HG03108 (cell line): ENCODE measurements at regions not wholly inside any gene's neighbourhood (a gene's known extent, or its start where the extent isn't known, plus 50 kb on each side); places are given as distances from the start of the nearest gene placed in this dataset.

Experiments
- ATAC-seq: cut with Tn5 transposase; IDR thresholded peaks from one replicate; pipeline ENCODE4 v1.9.1; 2021; ENCODE audit warnings: moderate library complexity; ENCODE audit not compliant: unreplicated experiment

DNA sequence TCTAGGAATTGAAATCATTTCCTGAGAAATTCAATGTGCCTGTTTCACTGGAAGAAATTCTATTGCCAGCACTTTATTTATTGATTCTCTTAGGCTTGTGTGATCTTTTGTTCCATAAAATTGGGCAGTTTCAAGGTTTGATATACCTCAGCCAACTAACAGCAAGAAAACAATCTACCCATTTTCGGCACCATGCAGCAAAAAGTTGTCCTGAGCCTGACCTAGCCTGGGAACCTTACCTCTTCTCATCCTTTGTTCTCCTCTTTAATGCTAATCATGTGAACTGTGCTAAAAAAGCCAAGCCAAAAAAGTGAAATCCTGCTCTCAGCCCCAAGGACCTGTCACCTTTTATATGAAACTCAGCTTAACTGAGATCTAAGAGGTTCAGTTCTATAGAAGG, 477.3 kb downstream of the SUCLA2 start:
- ATAC-seq = no peak

DNA sequence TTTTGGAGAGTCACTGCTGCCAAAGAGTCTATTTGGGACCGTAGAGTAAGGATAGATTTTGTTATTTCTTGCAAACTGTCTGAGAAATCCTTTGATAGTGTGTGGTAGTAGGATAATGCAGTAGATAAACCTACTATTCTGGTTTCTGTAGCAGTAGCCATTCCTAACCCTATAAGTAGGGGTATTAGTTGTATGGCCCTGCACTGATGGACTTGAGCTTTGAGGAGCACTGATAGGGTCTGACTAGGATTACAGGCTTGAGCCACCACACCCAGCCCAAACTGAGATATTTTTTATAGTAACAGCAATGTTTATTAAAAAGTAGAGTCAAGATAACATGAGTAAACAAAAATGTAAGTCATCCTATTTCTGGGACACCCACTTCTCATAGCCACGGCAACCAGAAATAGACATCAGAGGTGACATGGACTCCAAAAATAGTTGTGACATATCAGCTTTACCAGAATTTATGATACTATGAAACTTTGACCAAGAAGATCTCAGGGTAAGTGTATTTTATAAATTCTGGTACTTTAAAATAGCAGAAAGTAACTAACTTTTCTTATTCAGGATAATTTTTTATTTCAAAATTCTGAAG, 479.1 kb downstream of the SUCLA2 start:
- no peak for ATAC-seq

DNA sequence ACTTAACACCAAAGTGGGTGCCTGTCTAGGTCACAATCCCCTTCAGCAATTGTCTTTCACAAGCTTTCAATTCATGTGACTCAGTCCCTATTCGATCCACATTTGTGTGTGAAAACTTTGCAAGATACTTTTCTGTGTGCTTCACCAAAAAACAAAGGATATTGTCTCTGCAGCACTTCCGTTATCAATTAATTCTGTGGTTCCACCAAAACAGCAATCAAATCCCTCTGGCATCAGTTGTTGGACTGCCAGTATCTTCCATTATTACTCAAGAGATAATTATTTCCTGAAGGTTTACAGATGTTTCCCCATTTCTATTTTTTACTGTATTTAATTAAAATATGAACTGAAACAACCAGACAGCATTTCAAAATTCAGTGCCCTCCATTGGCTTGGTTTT, 481.4 kb downstream of the SUCLA2 start:
- no peak for ATAC-seq

DNA sequence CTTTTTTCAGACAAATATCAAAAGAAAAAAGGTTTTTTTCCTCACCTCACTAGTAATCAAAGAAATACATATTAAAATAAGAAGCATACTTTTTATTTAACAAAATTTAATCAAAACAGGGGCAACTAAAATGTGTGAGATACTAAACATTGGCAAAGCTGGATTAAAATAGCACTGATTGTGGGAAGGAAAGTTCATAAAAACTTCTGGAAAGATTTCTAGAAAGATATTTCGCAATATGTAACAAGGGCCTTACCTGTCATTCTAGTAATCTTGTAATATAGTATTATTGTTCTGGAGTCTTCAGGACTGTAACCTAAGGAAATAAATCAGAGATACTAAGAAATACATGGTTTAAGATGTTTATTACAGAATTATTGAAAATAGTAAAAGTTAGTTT, 482.5 kb downstream of the SUCLA2 start:
- ATAC-seq = no peak

DNA sequence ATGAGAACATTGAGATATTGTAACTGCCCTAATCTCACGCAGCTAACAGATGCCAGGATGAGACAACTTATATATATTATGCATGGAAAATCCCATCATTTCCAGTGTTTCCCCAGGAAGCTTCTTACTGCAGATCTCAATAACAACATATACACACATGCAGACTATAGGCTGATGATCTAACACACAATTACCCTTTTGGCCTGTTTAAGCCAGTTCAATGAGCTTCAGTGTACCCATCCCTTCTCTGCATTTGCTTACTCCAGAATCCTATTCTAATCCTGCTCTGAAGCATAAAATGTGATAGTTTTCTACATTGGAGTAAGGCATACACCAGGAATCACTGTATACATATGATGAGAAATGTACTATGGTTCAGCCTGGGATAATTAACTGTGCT, 489.4 kb downstream of the SUCLA2 start:
- ATAC-seq = no peak

DNA sequence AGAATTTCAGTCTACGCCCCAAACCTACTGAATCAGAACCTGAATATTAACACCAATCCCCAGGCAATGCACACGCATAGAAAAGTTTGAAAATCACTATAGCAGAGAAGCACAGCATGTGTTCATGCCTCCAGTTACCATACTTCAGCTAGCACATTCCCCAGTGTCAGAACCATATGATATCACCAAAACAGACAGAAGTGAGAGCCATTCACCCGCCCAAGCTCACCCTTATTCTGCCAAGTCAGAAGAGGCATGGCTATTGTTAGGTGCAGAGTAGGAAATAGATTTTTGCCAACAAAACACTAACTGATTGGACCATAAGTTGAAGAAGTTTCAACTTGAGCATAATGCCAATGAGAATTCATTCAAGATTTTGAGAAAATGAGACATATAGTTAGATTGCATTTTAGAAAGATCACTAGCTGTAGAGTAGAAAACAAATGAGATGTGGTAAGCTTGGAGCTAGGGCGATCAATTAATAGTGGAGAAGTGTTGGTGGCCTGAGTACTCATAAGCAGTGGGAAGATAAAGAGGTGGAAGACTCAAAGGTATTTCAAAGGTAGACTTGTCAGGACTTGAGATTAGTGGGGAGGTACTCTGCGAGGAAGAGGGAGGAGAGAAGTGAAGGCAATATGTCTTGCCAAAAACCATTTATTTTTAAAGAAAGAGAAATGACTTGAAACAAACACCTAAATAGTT, 492.4 kb downstream of the SUCLA2 start:
- ATAC-seq = no peak

DNA sequence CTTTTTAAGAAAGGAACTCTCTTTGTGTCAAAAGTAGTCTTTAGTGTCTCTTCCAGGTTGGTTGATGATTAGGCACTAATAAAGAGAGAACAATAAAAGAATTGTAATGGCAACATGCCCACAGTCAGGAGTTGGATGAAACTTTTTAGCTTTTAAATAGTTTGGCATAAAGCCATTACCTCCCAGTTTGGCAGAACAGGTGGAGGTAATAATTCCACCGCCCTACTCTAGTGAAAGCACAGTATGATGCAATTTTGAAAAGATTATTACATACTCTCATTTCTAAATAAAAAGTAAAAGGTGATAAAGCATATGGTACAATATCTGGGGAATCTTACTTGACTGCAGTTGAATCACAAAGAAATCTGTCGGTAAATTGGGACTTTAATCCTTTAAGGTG, 497.6 kb downstream of the SUCLA2 start:
- no peak for ATAC-seq

DNA sequence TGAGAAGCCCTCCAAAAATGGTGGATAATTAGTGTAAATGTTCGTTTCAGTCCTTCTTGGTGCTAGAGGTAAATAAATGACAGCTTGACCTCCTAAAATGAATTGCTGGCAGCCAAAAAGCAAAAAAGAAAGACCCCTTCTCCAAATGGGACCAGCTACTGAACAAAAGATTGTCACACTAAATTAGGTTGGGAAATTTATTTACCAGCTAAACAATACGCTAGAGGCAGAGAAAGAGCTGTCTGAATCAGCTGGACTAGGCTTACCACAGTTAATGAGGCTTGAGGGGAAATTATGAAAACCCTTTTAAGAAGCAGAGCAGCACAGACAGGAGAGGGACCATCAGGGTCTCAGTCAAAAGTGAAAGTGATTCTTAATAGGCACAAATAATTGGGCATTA, 498.9 kb downstream of the SUCLA2 start:
- no peak for ATAC-seq

DNA sequence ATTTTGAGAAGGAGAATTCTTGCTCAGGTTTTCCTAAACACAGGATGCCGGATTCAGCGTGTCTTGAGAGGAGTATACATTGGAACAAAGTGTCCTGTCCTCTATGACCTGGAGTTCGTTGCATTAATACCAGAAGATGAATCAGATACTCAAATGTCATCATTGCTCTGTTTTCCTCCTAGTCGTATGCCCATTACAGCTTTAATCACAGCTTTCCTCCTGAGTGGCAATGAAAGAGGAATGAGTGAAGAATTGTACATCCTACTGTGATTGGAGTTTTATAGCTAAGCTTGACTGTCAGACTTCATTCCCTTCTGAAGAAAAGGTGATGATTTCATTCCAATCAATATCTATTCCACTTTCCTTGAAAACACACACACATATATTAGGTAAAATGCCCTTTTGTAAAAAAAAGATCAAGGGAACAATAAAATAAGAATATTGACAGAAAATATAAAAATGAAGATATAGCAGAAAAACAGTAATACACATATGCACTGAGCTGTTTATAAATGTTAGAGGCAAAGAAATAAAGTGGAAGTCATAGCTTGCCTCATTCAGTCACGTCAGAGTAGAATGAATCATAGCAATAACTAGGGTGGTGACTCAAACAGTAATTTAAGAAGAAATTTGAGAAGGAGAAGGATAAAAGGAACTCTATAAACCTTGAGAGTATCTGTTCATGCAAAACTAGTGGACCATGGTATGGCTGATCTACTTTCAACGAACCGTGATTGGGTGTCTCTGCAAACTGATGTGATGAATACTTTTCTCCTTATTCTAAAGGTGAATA, 501.5 kb downstream of the SUCLA2 start:
- ATAC-seq = no peak

DNA sequence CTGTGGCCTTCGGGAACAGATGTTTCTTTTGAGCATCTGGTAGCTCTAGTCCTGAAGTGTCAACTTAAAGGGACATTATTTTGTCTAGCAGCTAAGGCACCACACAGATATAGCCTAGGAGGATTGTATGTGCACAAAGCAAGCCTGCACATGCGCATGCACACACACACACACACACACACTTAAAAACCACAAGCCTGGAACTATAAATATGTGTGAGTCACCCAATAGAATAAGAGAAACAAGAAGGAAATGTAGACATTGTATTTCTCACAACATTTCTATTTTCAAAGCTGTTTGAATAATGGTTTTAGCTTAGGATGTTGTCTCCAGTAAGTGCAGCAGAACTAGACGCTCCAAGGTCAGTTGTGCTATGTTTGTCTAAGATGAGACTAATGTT, 516.5 kb downstream of the SUCLA2 start:
- no peak for ATAC-seq

DNA sequence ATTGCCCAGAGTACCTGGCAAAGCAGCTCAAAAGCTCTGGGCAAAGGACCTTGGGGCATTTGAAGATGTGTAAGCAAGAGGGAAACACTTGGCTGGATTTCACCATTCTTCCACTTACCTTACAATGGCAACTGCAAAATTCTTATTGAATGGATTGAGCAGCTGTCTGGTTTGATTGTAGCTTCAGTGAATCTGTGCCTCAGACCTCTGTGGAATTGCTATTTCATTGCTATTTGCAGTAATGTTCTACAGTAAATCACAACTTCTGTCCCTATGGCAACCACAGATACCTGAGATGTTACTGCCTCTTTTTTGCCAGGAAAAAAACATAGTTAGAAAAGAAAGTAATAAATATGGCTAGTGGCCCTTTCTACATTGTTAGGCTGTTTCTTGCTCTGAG, 519.5 kb downstream of the SUCLA2 start:
- ATAC-seq = no peak

DNA sequence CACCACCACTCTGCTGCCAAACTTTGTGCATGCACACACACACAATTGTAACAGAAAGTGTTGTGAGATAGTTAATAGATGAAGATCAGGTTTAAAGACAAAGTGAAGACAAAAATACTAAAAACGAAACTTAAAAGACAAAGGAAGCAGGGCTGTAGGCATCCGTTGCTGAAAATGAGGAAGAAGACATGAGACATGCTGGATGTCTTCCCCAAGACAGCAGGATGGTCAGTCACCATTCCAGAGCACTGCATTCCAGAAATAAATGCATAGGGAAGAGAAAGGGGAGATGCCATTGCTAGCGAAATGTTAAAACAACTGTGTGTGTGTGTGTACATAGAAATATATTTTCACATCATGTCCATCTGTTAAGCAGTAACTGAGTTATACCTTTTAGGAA, 520.1 kb downstream of the SUCLA2 start:
- no peak for ATAC-seq

DNA sequence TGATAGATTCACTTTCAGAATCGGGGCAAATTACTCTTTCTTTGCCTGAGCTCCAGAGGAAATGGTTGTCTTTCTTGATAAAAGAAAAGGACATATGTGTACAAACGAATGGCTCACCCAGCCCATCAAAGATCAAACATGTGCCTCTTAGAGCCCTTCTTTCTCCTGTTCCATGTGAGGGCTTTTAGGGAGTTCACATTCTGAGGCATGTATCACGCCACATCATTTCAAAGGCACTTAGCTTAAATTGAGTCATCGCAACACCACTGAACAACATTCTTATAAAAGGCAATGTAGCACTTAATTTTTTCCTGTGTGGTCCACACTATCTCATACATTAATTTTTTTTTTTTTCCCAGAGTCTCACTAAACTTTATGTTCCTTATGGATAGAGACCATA, 521.0 kb downstream of the SUCLA2 start:
- ATAC-seq = no peak

DNA sequence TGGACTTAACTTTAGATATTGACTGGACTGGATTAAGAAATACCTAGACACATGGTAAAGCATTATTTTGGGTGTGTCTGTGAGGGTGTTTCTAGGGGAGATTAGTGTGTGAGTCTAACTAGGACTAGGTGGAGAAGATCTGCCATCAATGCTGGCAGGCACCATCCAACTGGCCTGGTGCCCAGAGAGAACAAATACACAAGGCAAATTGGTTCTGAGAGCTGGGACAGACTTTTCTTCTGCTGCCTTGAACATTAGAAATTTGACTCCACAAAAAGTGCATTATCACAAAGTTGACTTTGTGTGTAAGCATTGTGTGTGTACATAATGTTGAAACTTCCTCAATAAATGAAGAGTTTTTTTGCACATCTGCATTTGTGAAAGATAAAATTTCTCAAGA, 522.1 kb downstream of the SUCLA2 start:
- ATAC-seq = no peak

DNA sequence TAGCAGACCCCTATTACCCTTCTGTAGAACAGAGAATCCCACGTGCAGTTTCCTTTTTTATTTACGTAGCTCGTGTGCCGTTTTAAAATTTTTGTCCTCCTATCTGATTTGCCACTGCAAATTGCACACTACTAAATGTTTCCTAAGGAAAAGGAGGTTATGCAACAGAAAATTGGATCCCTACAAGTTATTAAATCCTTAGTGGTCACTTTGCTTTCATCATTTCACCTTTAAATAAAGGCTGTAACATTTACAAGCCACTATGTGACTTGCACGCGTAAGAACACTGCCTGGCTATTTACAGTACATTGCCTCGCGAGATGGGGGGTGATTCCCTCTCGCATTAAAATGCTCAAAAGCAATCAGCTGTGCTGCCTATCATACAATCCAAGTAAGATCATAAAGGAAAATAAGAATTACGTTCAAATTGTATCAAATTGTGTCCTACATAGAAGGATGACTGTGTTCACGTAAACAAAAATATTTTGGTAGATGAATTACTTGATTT, 525.6 kb downstream of the SUCLA2 start:
- no peak for ATAC-seq

DNA sequence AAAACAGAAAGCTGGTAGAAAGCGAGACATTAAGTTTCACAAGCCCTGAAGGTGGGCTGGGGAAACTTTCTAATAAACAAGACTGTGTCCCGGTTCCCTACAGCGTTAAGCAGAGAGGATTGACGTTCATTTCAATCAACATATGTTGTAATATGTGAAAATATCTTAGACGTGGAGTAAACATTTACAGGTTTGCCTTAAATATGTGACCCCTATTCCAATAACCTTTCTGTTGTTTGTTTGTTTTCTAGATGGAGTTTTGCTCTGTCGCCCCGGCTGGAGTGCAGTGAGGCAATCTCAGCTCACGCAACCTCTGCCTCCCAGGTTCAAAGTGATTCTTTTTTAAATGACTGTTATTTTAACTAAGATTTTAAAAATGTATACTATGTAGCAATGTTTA, 526.2 kb downstream of the SUCLA2 start:
- ATAC-seq = no peak

DNA sequence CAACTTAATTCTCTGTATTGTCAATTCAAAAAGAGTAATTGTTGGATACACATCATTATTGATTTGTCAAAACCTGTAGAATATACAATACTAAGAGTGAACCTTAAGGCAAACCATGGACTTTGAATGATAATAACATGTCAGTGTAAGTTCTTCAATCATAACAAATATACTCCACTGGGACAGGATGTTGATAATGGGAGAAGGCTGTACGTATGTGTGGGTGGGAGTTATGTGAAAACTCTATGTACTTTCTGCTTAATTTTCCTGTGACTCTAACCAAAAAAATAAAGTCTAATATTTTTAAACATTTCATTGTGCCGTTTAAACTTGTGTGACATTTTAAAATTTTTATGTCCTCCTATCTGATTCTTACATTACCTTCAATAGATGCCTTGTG, 526.7 kb downstream of the SUCLA2 start:
- ATAC-seq = no peak

DNA sequence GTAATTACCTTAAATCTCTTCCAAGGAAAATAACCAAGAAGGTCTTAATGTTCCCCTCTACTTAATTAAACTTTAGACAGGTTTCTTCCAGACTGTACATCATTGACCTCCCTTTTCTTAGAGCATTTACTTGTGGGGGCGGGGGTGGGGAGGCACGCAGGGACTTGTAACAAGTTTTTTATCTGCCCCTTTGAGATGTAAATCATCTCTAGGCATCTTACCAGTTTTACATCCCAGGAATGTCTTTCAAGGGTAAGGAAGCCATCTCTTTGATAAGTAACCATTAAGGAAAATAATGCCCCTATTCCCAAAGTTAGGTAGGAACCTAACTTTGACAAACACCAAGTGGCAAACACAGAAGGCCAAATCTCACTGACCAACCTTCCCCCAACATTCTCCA, 528.6 kb downstream of the SUCLA2 start:
- no peak for ATAC-seq

DNA sequence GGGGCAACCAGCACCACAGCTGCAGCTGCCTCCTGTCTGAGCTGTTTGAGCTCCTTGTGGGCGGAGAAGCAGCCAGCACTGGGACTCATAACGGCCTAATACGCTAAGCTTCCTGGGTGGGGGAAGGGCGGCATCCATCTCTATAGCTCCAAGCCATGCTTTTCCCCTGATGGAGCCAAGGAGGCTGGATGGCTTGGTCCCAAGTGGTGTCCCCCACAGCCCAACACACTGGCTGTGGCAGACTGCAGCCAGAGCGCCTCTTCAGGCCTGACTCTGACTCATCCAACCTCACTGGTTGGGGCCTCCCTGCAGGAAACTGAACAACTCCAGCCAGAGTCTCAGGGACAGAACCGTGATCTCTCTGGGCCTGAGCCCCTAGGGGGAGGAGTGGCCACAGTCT, 537.3 kb downstream of the SUCLA2 start:
- ATAC-seq = no peak

DNA sequence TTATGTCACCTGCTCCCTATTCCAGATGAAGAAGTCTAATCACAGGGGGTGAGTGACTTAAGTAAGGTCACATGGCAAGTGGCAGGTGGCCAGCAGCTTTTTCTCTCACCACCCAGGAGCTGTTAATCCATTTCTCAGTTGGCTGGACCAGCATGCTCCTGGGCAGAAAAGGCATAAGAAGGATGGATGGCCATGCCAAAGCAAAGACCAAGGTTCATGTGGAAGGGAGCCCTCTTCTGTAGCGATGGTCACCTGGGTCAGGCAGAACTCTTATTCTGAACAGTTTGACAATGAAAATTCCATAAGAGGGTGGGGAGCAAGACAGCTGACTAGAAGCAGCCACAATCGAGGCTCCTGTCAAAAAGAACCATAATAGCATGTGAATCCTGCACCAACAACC, 538.1 kb downstream of the SUCLA2 start:
- ATAC-seq = no peak

DNA sequence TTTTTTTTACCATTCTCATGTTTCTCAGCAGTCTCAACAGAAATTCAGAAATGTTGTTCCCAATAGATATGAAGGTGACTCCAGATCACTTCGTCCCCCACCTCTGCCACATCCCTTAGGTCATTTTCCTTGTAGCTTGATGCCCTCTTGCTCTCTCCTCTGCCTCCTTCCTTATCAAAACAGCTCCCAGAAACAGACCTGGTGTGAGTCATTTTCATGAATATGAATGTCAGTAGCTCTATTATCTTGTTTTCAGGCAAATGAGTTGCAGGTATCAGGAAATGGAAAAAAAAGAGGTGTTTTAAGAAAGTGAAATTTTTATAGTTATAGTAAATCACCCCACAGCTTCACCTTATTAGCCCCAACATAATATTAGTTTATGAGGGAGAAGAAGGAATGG, 539.3 kb downstream of the SUCLA2 start:
- ATAC-seq = no peak

DNA sequence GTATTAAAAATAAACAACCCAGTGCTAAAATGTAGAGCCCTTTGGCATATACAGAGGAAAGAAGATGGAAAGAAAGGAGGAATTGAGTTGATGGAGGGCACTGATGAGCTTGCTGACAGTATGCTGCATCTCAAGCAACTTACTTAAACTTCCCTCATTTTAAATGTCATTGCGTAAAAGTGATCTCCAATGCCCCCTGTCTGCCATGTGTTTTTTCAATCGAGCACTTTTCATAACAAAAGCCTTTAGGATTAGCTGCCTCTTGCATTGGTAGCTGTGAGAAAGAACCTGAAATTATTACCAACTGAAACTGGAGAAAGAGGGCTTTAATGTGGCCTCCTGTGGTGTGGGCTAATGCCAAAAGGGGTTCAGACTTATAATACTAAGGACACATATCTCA, 541.6 kb downstream of the SUCLA2 start:
- ATAC-seq = no peak
